Spleen (tissue), 11 donors: ENCODE measurements at regions not wholly inside any gene's neighbourhood (a gene's known extent, or its start where the extent isn't known, plus 50 kb on each side); places are given as distances from the start of the nearest gene placed in this dataset.

Source experiments
- DNase-seq: peaks from one replicate; pipeline ENCODE4 v3.0.0-alpha.2; 2020
- H3K27ac ChIP-seq, 8 donors: fragments of 200-600 bp; sonication (generic) in 7 of 8; 1 replicate in 4 of 8; 2 replicates in 4 of 8; pipeline versions ENCODE4 v1.5.0 to v1.8.0; 2016 to 2021; ENCODE audit warnings: inconsistent platforms in 4 of 8, mild to moderate bottlenecking in 4 of 8, moderate library complexity in 1 of 8
- H3K27me3 ChIP-seq, 7 donors: fragments of 200-600 bp; sonication (generic) in 6 of 7; replicated peaks in 1 of 7; 1 replicate in 4 of 7; 2 replicates in 3 of 7; pipeline versions ENCODE4 v1.5.0 to v1.8.0; 2016 to 2021; ENCODE audit warnings: inconsistent platforms in 3 of 7, mild to moderate bottlenecking in 1 of 7
- H3K36me3 ChIP-seq, 6 donors: fragments of 200-600 bp; sonication (generic) in 5 of 6; 1 replicate in 4 of 6; 2 replicates in 2 of 6; pipeline versions ENCODE4 v1.5.0 to v1.8.0; 2016 to 2021; ENCODE audit warnings: inconsistent platforms in 2 of 6
- H3K4me1 ChIP-seq, 6 donors: fragments of 200-600 bp; sonication (generic) in 5 of 6; 1 replicate in 3 of 6; 2 replicates in 3 of 6; pipeline versions ENCODE4 v1.5.0 to v1.8.0; 2016 to 2021; ENCODE audit warnings: inconsistent platforms in 3 of 6
- H3K4me3 ChIP-seq, 8 donors: fragments of 200-600 bp; sonication (generic) in 7 of 8; 1 replicate in 4 of 8; 2 replicates in 4 of 8; pipeline versions ENCODE4 v1.5.0 to v1.8.0; 2016 to 2021; ENCODE audit warnings: inconsistent platforms in 4 of 8, mild to moderate bottlenecking in 4 of 8, moderate library complexity in 2 of 8
- H3K9me3 ChIP-seq, 8 donors: fragments of 200-600 bp; sonication (generic) in 7 of 8; 1 replicate in 4 of 8; 2 replicates in 4 of 8; pipeline versions ENCODE4 v1.5.0 to v1.8.0; 2016 to 2021; ENCODE audit warnings: inconsistent platforms in 4 of 8
- CTCF ChIP-seq, 11 experiments: fragments of 200-600 bp in 7 of 11; fragments of 450-650 bp in 4 of 11; sonication (generic) in 4 of 11; IDR thresholded peaks in 8 of 11; conservative IDR thresholded peaks in 3 of 11; 1 replicate in 7 of 11; 2 replicates in 4 of 11; pipeline versions ENCODE4 v1.4.0 to v1.8.0; 2016 to 2021; ENCODE audit warnings: antibody characterized with exemption in 11 of 11, inconsistent platforms in 4 of 11, mild to moderate bottlenecking in 1 of 11
- POLR2A ChIP-seq, 3 donors: fragments of 450-650 bp; IDR thresholded peaks; one replicate each; pipeline ENCODE4 v1.5.1; 2017; ENCODE audit warnings: antibody characterized with exemption in 3 of 3, mild to moderate bottlenecking in 1 of 3
- POLR2AphosphoS5 ChIP-seq, 3 donors: sonication (generic); formaldehyde crosslinking; IDR thresholded peaks; one replicate each; pipeline ENCODE4 v1.5.1; 2017; ENCODE audit warnings: antibody characterized with exemption in 3 of 3
- WGBS, 5 donors: extraction: QIAGEN DNeasy Blood & Tissue Kit in 3 of 5; methylation state at CpG; one replicate each; pipeline versions ENCODE4 v1.1.5 to v1.1.7; 2013 to 2018; 5-methylcytosine and 5-hydroxymethylcytosine counted together
- intact Hi-C: fragments of 100-400 bp; cut with DNase I; formaldehyde crosslinking; loops from one replicate; pipeline ENCODE4 v1.15.0; 2023; ENCODE audit warnings: low total_unique reads
- donor health status: healthy with polysubstance abuse.
- donor health status: DM: no; HTN: no; CAD: no; lungs with moderate emphysema.
- donor health status: DM: no; HTN: no; CAD: no.
- donor health status: Bipolar disorder and iron deficiency.
- donor health status: healthy.
- donor health status: DM: no; HTN: no; CAD: no.
- donor health status: DM: yes; HTN: yes; CAD: no.

DNA sequence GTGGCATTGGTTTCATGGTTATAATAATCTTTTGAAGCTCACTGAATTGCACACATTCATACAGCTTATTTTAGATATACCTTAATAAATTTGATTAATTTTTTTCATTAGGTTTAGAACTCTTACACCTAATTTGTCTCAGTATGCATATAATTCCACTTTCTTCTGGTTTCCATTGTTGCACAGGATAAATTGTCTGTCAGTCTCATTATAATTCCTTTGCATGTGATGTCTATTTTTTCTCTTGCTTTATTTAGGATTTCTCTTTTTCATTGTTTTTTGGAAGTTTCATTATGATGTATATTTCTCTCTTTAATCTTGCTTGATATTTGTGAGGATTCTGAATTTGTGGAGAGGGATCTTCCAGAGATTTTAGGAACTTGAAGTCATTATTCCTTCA lies 84.7 kb downstream of the ARL5B start:
- H3K4me3 ChIP-seq = no peak overlapping the region
- intact Hi-C loops = no loop called here
- no peak for DNase-seq
- no peak for TF ChIP-seq POLR2AphosphoS5 (IDR thresholded peaks at IDR 0.05)
- no peak for TF ChIP-seq CTCF (IDR thresholded peaks at IDR 0.05 in 8 of 11, conservative IDR thresholded peaks at IDR 0.05 in 3 of 11)
- no peak for TF ChIP-seq POLR2A (IDR thresholded peaks at IDR 0.05)
- H3K4me1 ChIP-seq = no peaks in the 10 kb centered on the region
- no peak overlapping the region for H3K27ac ChIP-seq
- no peaks in the 10 kb centered on the region for H3K36me3 ChIP-seq
- H3K9me3 ChIP-seq = peaks cover 0 to 31% (median 21%) of the 10 kb centered on the region in 8 donors
- H3K27me3 ChIP-seq = no peaks in the 10 kb centered on the region

DNA sequence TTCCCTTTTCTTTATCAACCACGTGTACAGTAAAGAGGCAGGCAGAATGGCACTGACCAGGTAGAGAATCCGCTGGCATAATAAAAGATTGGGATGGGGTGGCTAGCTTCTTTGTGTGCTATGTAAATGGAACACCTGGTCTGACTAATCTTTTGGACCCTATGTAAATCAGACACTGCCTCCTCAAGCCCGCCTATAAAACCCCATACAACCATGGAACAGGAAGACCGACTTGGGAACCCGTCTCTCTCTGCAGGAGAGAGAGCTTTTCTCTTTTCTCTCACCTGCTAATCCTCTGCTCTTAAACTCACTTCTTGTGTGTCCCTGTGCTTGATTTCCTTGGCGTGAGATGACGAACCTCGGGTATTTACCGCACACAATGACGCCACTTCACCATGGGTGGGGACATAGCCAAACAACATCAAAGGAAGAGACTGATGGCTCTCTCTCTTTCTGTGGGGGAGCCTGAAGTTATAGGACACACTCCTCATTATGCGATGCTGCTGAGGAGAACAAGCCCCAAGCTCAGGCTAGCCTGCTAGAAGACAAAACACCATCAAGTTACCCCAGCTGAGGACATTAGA lies 94.2 kb downstream of the ARL5B start:
- 76 to 87% (median 79%) methylated on average over 11 of the region's 11 CpGs for WGBS, 5 donors
- H3K9me3 ChIP-seq = no peaks in the 10 kb centered on the region
- H3K27ac ChIP-seq = no peak overlapping the region
- H3K27me3 ChIP-seq = no peaks in the 10 kb centered on the region
- no peak overlapping the region for H3K4me3 ChIP-seq
- TF ChIP-seq POLR2AphosphoS5 (IDR thresholded peaks at IDR 0.05) (no peak), CTCF (IDR thresholded peaks at IDR 0.05 in 8 of 11, conservative IDR thresholded peaks at IDR 0.05 in 3 of 11) (no peak), POLR2A (IDR thresholded peaks at IDR 0.05) (no peak)
- H3K36me3 ChIP-seq = no peaks in the 10 kb centered on the region
- H3K4me1 ChIP-seq = no peaks in the 10 kb centered on the region
- DNase-seq = no peak
- intact Hi-C loops = no loop called here

GRCh38 chr10:18759575-18759974 lies 100.3 kb downstream of the ARL5B start:
- Histone ChIP-seq H3K36me3 (no peaks in the 10 kb centered on the region), H3K9me3 (no peaks in the 10 kb centered on the region), H3K4me3 (no peak overlapping the region), H3K4me1 (no peaks in the 10 kb centered on the region), H3K27me3 (no peaks in the 10 kb centered on the region), H3K27ac (no peak overlapping the region)
- intact Hi-C loops = no loop called here
- DNase-seq = no peak
- 63 to 87% (median 81%) methylated on average over 1 of the region's 1 CpG for WGBS, 5 donors
- TF ChIP-seq CTCF (IDR thresholded peaks at IDR 0.05 in 8 of 11, conservative IDR thresholded peaks at IDR 0.05 in 3 of 11) = no peak
- no peak for TF ChIP-seq POLR2A (IDR thresholded peaks at IDR 0.05)
- TF ChIP-seq POLR2AphosphoS5 (IDR thresholded peaks at IDR 0.05) = no peak

- H3K27me3 ChIP-seq = no peaks in the 10 kb centered on the region
- DNase-seq = no peak
- WGBS, 5 donors = 78 to 91% (median 82%) methylated on average over 4 of the region's 4 CpGs
Observed at GRCh38 chr10:18760836-18761235, 101.6 kb downstream of the ARL5B start.

More at GRCh38 chr10:18760836-18761235, 101.6 kb downstream of the ARL5B start:
- Histone ChIP-seq H3K36me3 (no peaks in the 10 kb centered on the region), H3K4me3 (no peak overlapping the region), H3K9me3 (no peaks in the 10 kb centered on the region), H3K27ac (no peak overlapping the region), H3K4me1 (no peaks in the 10 kb centered on the region)
- no peak for TF ChIP-seq POLR2AphosphoS5 (IDR thresholded peaks at IDR 0.05)
- no peak for TF ChIP-seq POLR2A (IDR thresholded peaks at IDR 0.05)
- no peak for TF ChIP-seq CTCF (IDR thresholded peaks at IDR 0.05 in 8 of 11, conservative IDR thresholded peaks at IDR 0.05 in 3 of 11)
- intact Hi-C loops = no loop called here
